LNCaP clone FGC (cell line): ENCODE measurements at regions not wholly inside any gene's neighbourhood (a gene's known extent, or its start where the extent isn't known, plus 50 kb on each side); places are given as distances from the start of the nearest gene placed in this dataset.
"Not testable (repeated sequence)": the region's sequence is repeated elsewhere in the genome, so short reads cannot be mapped to it uniquely, and the experiment has no call there.

Source experiments
- DNase-seq: peaks from one replicate; pipeline ENCODE4 v3.0.0-alpha.2; 2011; ENCODE audit warnings: low read depth
- H3K4me3 ChIP-seq: 2 replicates; pipeline ENCODE4 v1.5.1; 2011; ENCODE audit warnings: mild to moderate bottlenecking, low read depth, low read length, control low read depth
- TF ChIP-seq, protein P1 (sequence below): IDR thresholded peaks from 2 replicates; pipeline ENCODE4 v1.5.1; 2012; ENCODE audit warnings: mild to moderate bottlenecking; ENCODE audit not compliant: control insufficient read depth, insufficient read depth; ENCODE audit errors: extremely low read depth

DNA sequence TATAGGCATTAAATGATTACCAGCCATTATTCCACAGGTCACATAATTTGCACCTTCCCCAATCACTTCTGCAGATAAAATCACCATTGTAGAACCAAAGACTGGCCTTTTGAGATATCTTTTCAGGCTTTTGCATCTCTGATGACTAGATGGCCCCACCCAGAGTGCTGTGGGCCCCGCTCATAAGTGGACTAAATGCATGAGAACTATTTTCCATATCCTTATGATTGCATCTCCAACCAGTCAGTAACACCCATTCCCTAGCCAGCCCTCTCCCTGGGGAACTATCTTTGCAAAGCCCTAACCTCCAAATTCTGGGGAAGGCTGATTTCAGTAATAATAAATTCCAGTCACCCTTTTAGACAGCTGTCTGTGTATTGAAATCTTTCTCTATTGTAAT lies 53.5 kb upstream of the CDH9 start:
- DNase-seq: no peak
- TF ChIP-seq, protein P1, sequence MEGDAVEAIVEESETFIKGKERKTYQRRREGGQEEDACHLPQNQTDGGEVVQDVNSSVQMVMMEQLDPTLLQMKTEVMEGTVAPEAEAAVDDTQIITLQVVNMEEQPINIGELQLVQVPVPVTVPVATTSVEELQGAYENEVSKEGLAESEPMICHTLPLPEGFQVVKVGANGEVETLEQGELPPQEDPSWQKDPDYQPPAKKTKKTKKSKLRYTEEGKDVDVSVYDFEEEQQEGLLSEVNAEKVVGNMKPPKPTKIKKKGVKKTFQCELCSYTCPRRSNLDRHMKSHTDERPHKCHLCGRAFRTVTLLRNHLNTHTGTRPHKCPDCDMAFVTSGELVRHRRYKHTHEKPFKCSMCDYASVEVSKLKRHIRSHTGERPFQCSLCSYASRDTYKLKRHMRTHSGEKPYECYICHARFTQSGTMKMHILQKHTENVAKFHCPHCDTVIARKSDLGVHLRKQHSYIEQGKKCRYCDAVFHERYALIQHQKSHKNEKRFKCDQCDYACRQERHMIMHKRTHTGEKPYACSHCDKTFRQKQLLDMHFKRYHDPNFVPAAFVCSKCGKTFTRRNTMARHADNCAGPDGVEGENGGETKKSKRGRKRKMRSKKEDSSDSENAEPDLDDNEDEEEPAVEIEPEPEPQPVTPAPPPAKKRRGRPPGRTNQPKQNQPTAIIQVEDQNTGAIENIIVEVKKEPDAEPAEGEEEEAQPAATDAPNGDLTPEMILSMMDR: no peak

DNA sequence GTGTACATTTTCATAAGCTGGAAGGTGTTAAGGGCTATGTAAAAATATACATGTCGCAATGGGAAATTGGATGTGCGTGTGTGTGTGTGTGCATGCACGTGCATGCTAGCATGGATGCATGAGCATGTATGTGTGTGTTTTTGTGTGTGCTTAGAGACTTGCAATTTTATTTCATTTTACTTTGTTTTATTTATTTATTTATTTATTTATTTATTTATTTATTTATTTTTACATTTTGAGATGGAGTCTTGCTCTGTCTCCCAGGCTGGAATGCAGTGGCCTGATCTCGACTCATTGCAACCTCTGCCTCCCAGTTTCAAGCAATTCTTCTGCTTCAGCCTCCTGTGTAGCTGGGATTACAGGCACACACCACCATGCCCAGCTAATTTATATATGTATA lies 50.4 kb upstream of the CDH9 start:
- H3K4me3 ChIP-seq, DNase-seq: not testable (repeated sequence)

More for the DNA sequence above, 53.5 kb upstream of the CDH9 start:
- no peak overlapping the region for H3K4me3 ChIP-seq
